Activated CD4-positive, CD25-positive, alpha-beta regulatory T cell treated with anti-CD3 and anti-CD28 coated beads, Interleukin-2, amount 50 U/mL, for 72 hours (primary cell): ENCODE measurements at regions not wholly inside any gene's neighbourhood (a gene's known extent, or its start where the extent isn't known, plus 50 kb on each side); places are given as distances from the start of the nearest gene placed in this dataset.

ENCODE experiments used
- DNase-seq: peaks from one replicate; pipeline ENCODE4 v3.0.0; 2021

- DNase-seq: no peak
Measured at GRCh38 chr20:60817891-60818290, 434.2 kb upstream of the CDH4 start.

GRCh38 chr20:60819511-60819910 lies 432.6 kb upstream of the CDH4 start:
- no peak for DNase-seq

DNA sequence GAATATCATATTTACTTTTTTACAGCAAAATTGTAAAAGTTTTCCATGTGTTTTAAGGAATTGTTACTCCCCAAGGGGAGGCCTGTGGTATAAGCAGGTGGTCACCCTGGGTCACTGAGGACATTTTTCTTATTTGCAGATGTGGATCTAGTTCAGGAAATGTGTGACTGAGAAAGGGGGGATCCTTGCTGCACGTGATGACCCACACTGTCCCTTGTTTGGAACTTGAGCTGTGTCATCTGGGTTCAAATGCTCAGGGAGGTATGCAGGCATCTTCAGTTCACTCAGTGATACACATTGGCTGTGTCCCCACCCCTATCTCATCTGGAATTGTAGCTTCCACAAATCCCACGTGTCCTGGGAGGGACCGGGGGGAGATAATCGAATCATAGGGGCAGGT lies 431.9 kb upstream of the CDH4 start:
- no peak for DNase-seq

- DNase-seq: no peak
Measured at GRCh38 chr20:60820918-60821317, 431.1 kb upstream of the CDH4 start.

DNA sequence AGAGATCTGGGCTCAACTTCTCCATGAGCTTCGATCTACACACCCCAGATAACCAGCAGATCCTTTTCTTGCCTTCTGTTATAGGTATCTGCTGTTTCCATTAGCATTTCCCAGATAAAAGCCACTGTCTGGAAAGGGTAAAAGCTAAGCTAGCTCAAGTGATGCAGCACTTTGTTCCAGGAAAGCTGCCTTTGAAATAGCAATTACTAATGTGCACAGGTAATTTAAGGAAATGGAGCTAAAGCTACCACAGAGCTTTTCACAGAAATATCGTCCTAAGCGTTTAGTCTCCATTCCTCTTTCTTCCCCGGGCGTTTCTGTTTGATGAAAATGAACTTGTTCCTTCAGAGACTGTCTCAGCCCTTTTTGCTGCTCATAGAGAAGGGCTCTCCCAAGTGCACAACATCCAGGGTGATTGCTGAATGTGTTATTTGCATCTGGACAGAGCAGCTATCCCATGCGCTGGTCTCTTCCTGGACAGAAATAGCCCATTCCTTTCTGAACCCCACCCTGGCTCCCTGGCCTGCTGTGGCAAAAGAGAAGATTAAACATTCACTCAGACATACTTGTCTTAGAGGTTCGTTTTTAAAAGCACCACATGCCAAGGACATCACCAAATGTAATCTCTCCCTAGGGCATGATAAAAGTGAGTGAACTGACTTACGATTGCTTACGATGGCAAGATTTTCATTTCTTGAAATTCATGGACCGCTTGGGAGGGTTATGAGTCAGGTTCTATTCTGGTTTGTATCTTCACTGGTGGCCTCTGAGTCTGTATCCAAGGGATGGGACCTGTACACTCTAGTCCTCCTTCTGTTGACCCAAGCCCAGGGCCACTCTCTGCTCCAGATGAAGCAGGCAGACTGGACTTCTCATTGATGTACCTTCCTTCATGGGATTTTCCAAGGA lies 429.1 kb upstream of the CDH4 start:
- DNase-seq: no peak

DNA sequence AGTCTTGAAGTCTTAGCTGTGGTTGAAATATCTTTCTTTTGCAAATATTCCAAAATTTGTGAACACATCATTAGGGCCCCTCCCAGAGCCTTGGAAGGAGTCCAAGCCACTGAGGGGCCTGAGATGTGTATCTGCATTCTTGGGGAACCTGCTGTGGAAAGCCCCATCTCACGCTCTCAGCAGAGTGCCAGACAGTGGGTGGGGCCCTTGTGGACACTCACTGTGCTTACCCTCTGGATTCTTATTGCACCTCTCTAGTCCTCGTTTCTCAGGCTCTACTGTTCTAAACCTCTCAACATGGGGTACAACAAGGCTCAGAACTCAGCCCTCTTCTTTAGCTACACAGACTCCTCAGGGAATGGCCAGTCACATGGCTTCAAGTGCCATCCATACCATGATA lies 416.2 kb upstream of the CDH4 start:
- no peak for DNase-seq

DNA sequence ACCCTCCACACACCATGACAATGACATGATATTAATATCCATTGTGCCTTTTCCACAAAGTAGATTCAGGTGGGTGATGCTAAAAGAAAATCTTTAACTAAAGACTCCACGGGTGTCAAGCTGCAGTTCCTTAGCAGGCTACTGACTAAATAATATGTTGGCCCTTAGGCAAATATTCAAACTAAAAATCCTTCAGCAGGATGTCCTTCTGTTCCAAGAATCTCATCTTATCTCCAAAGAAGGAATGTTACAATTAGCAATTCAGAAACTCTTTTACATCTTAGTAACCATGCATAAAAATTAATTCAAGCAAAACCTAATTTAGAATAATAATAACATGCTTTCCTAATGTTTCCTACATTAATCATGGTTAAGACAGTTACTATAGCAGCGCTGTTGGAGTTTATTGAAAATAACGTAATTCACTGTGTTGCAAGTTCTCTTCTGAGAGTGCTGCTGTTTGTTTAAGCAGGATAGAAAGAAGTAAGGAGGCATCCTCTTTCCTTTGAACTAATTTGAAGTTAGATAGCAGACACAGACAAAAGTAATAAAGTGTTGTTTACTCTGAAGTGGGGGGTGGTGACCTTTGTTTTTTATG lies 414.8 kb upstream of the CDH4 start:
- DNase-seq: no peak

- no peak for DNase-seq
Measured at GRCh38 chr20:60838297-60838696, 413.8 kb upstream of the CDH4 start.

DNA sequence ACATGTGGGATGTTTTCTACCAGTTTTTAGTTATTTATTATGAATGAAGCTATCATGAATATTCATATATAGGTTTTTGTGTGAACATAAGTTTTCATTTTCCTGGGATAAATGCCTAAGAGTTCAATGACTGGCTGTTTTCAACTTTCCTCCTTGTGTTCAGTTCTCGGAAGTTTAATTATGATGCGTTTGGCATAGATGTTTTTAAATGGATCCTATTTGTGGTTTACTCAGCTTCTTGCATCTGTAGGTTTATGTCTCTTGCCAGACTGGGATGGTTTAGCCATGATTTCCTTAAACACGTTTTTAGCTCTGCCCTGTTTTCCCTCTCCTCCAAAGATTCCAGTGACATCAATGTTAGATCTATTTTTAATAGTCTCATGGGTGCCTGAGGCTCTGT lies 411.1 kb upstream of the CDH4 start:
- no peak for DNase-seq

GRCh38 chr20:60845146-60845545 lies 406.9 kb upstream of the CDH4 start:
- no peak for DNase-seq

DNA sequence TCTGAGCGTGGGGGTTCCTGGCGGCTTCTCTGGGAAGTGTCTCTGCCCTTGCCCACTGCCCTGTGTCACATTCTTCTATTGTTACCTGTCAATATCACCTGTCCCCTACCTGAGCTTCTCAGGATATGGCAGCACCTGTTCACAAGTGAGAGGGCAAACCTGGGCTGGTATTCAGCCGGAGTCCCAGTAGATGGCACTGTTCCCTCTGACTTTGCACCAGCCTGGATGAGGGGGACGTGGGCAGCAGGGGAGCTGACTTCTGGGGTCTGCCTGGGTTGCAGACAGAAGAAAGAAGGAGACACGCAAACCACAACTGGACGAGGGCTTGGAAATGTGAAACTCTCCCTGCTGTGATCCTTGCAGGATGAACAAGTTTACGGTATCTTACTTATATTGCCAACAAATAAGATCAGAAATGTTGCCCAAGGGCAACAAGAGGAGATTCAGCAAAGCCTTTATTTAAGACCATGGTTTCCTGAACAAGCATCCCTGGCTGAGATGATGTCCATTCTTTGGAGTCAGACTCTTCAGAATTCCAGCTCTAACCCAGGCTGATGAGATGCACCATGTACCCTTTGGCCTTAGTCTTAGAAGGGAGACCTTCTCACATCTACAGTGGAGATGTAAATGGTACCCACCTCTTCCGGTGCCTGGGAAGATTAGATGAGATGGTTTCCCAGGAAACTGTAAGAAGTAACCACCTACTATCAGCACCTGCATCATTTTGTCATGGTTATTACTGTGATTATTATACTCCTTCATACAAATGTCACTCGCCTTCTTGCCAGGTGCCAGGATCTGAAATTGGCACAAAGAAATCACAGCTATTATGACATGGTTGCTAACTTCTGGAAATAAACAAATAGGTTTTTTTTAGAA lies 400.0 kb upstream of the CDH4 start:
- DNase-seq: no peak

DNA sequence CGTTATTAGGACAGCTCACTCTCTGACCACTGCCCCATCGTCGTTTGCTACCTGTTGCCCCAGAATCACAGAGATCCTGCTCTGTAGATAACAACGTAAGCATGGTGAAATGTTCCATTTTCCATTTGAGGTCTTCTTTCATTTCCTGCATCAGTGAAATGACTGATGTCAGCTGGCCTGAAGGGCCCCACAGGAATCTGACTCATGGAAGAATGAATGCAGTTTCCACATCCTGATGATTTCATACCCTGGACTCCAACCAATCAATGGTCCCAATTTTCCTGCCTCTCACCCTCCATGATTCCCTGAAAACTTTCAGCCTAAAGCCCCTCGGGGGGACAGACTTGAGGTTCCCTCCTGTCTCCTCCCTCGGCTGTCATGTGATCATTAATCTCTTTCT lies 394.4 kb upstream of the CDH4 start:
- no peak for DNase-seq

DNA sequence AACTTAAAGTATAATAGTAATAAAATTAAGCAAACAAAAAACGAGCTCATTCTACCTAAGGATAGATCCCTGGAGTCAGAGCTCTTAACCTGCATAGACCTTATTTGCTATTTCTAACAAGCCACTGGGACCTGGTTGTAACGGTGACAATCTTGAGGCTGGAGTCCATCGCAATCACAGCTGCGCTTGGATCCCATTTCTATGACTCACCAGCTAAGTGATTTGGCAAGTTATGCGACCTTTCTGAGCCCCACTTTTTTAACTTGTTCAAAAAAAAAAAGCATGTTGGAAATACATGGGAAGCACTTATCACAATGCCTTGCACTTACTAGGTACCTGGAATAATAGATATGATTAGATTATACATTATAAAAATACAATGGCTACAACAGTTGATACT lies 389.5 kb upstream of the CDH4 start:
- DNase-seq: no peak

DNA sequence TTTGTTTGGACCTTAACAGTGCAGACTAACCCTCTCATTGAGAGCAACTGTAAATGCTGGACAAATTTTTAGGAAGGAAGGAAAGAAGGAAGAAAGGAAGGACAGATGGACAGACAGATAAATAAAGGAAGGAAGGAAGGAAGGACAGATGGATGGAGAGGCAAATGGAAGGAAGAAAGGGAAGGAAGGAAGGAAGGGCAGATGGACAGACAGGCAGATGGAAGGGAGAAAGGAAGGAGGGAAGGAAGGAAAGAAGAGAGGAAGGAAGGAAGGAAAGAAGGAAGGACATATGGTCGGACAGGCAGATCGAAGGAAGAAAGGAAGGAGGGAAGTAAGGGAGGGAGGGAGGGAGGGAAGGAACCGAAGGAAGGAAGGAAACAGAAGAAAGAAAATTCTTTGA lies 388.5 kb upstream of the CDH4 start:
- no peak for DNase-seq

DNA sequence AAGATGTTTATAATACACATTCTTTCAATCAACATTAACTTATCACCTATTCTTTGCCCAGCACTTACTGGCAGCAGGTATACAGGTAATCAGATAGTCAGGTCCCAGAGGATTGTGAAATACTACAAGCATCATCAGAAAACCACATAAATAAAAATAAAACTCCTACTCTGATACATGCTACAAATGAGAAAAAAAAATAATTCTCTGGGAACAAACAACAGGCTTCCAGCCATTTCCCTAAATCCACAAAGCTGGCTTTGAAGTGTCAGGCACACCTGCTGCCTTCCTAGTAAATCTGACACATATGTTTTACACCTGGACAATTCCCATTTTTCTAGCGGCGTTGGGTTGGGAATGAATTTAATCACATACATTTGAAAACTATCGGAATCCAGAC lies 384.5 kb upstream of the CDH4 start:
- no peak for DNase-seq

DNA sequence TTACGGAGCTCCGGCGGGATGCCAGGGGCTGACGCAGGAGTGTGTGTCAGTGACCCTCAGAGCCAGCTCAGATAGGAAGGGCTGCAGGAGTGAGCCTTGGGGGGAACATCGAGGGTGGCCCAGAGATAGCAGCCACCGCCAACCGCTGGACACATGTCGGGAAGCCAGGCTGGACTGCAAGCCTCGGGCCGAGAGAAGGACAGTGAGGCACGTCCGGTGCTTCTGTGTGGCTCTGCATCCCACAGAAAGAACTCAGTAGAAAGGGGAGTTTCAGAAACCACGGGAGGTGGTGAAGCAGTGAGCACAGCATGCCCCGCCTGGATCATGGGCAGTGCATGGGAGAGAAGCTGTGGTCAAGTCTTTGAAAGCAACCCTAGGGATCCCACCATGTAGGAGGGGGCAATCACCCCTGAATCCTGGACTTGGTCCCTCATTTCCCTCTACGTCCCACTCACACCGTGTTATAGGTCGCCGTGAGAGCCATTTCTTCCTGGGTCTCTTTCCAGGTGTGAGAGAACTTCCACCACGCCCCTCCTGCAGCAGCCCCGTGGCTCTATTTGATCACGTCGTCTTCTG lies 383.7 kb upstream of the CDH4 start:
- DNase-seq: no peak

DNA sequence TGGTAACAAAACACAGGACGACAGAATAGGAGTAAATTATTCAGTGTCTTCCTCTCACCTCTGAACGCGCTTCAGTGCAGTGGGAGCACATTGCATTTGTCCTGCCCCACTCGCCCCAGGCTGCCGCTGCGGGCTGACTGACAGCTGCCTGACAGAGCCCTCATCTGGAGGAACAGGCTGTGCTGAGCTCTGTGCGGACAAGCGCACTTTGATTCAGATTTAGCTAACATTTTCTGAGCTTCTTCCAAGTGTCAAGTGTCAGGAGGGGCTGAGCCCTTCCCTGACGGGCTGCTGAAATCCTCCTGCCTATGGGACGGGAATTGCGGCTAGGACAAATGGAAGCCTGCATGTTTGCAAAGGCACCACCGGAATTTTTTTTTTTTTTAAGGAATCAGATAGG lies 383.0 kb upstream of the CDH4 start:
- no peak for DNase-seq

DNA sequence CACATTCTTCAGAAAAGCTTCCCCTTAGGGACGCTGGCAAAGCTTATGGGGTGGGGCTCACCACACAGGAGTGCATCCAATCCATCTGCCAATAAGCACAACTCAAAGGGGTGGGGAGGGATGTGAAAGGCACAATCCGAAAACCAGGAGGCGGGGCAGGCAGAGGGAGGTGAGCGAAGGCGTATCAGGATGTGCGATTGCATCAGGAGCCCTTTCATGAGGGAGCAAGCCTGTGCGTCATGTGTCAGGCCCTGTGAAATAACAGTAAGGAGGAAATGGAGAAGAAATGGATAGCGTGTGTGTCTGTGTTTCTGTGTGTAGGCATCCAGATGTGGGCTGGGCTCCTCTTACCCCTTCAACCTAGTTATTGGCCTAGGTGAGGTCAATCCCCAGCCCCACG lies 382.4 kb upstream of the CDH4 start:
- no peak for DNase-seq

GRCh38 chr20:60870040-60870439 lies 382.0 kb upstream of the CDH4 start:
- no peak for DNase-seq

GRCh38 chr20:60872224-60872623 lies 379.8 kb upstream of the CDH4 start:
- no peak for DNase-seq

- DNase-seq: no peak
Measured at GRCh38 chr20:60877071-60877857, 374.8 kb upstream of the CDH4 start.

- DNase-seq: no peak
Measured at GRCh38 chr20:60882836-60883235, 369.2 kb upstream of the CDH4 start.

GRCh38 chr20:60883496-60883895 lies 368.6 kb upstream of the CDH4 start:
- no peak for DNase-seq
